ENCODE measurements at regions not wholly inside any gene's neighbourhood (a gene's known extent, or its start where the extent isn't known, plus 50 kb on each side); places are given as distances from the start of the nearest gene placed in this dataset.

DNA sequence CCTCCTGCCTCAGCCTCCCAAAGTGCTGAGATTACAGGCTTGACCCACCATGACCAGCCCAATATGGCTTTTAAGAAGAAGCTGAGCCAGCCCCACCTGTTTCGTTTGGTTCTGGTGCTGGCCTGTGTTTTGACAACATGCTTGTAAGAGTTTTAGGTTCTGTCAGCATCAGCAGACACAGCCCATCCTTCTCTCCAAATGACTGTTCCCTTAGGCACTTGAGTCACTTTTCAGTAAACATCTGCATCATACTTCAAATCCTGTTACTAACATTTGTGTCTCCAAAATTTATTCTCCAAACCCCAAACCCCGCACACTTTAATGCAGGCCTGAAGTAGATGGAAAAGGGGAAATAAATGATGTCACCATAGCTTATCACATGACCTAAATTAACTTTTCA is 1118.5 kb downstream of the TSN start:
- no peaks in the 10 kb centered on the region for H3K36me3 ChIP-seq (ENCODE audit: control insufficient read depth, insufficient read depth, low read length)
- H3K4me1 Mint-ChIP-seq = no peaks in the 10 kb centered on the region
- no peaks in the 10 kb centered on the region for H3K9me3 ChIP-seq (ENCODE audit: control insufficient read depth, insufficient read depth, low read length)
- DNase-seq (no peak), ATAC-seq (no peak)
- no peaks in the 10 kb centered on the region for H3K36me3 Mint-ChIP-seq
- TF ChIP-seq, protein P1, sequence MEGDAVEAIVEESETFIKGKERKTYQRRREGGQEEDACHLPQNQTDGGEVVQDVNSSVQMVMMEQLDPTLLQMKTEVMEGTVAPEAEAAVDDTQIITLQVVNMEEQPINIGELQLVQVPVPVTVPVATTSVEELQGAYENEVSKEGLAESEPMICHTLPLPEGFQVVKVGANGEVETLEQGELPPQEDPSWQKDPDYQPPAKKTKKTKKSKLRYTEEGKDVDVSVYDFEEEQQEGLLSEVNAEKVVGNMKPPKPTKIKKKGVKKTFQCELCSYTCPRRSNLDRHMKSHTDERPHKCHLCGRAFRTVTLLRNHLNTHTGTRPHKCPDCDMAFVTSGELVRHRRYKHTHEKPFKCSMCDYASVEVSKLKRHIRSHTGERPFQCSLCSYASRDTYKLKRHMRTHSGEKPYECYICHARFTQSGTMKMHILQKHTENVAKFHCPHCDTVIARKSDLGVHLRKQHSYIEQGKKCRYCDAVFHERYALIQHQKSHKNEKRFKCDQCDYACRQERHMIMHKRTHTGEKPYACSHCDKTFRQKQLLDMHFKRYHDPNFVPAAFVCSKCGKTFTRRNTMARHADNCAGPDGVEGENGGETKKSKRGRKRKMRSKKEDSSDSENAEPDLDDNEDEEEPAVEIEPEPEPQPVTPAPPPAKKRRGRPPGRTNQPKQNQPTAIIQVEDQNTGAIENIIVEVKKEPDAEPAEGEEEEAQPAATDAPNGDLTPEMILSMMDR (IDR thresholded peaks at IDR 0.05) = no peak
- no peak overlapping the region for H3K4me3 Mint-ChIP-seq
- no peaks in the 10 kb centered on the region for H3K27me3 ChIP-seq (ENCODE audit: control insufficient read depth, insufficient read depth, low read length)
- intact Hi-C loops (cut with micrococcal nuclease) = no loop called here
- peaks cover 10 to 11% of the 10 kb centered on the region in 2 donors for H3K9me3 Mint-ChIP-seq
- H3K27ac Mint-ChIP-seq = no peak overlapping the region
- no peaks in the 10 kb centered on the region for H3K27me3 Mint-ChIP-seq (ENCODE audit: low read depth in 2 of 2)
- H3K27ac ChIP-seq (ENCODE audit: low read length) = no peak overlapping the region
- no peaks in the 10 kb centered on the region for H3K4me1 ChIP-seq (ENCODE audit: control insufficient read depth, insufficient read depth, low read length)
- no peak overlapping the region for H3K4me3 ChIP-seq (ENCODE audit: low read length)
- WGBS (ENCODE audit: insufficient coverage) = 93% methylated on average over 2 of the region's 2 CpGs

GRCh38 chr2:122875091-122875865 is 1119.8 kb downstream of the TSN start:
- H3K4me1 Mint-ChIP-seq = no peaks in the 10 kb centered on the region
- H3K9me3 Mint-ChIP-seq = peaks cover 6 to 11% of the 10 kb centered on the region in 2 donors
- no peak overlapping the region for H3K4me3 ChIP-seq (ENCODE audit: low read length)
- no peaks in the 10 kb centered on the region for H3K36me3 Mint-ChIP-seq
- no peaks in the 10 kb centered on the region for H3K36me3 ChIP-seq (ENCODE audit: control insufficient read depth, insufficient read depth, low read length)
- H3K27ac ChIP-seq (ENCODE audit: low read length) = no peak overlapping the region
- H3K4me3 Mint-ChIP-seq = no peak overlapping the region
- no peaks in the 10 kb centered on the region for H3K4me1 ChIP-seq (ENCODE audit: control insufficient read depth, insufficient read depth, low read length)
- 81% methylated on average over 5 of the region's 5 CpGs for WGBS (ENCODE audit: insufficient coverage)
- no peak for DNase-seq
- TF ChIP-seq, protein P1 (IDR thresholded peaks at IDR 0.05) = no peak
- H3K27ac Mint-ChIP-seq = no peak overlapping the region
- no peaks in the 10 kb centered on the region for H3K27me3 Mint-ChIP-seq (ENCODE audit: low read depth in 2 of 2)
- no peaks in the 10 kb centered on the region for H3K27me3 ChIP-seq (ENCODE audit: control insufficient read depth, insufficient read depth, low read length)
- intact Hi-C loops (cut with micrococcal nuclease) = no loop called here
- peak in 1 of 3 donors; percentile 84 for ATAC-seq
- H3K9me3 ChIP-seq (ENCODE audit: control insufficient read depth, insufficient read depth, low read length) = no peaks in the 10 kb centered on the region

DNA sequence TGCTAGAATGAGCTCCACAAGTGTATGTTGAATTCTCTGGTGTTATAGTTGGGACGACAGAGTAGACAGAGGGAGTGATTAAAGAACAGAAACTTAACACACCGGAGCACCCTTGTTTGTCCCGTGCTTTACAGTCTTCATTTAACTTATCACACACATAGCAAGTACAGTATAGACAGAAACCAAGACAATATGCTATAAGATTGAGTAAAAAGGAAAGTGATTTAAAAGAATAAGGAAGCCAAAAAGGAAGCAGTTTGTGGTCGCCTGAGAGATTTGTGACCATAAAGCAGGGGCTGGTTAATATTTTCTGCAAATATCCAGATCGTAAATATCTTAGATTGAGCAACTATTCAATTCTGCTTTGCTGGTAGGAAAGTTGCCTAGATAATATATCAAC is 1128.4 kb downstream of the TSN start:
- no peak for ATAC-seq
- Histone ChIP-seq H3K36me3 (ENCODE audit: control insufficient read depth, insufficient read depth, low read length) (no peaks in the 10 kb centered on the region), H3K9me3 (ENCODE audit: control insufficient read depth, insufficient read depth, low read length) (no peaks in the 10 kb centered on the region), H3K4me1 (ENCODE audit: control insufficient read depth, insufficient read depth, low read length) (no peaks in the 10 kb centered on the region), H3K27ac (ENCODE audit: low read length) (no peak overlapping the region), H3K4me3 (ENCODE audit: low read length) (no peak overlapping the region), H3K27me3 (ENCODE audit: control insufficient read depth, insufficient read depth, low read length) (no peaks in the 10 kb centered on the region)
- TF ChIP-seq, protein P1 (IDR thresholded peaks at IDR 0.05) = no peak
- no peak overlapping the region for H3K27ac Mint-ChIP-seq
- H3K4me1 Mint-ChIP-seq = peaks cover 0 to 5% of the 10 kb centered on the region in 2 donors
- peaks cover 5 to 7% of the 10 kb centered on the region in 2 donors for H3K9me3 Mint-ChIP-seq
- H3K36me3 Mint-ChIP-seq = no peaks in the 10 kb centered on the region
- no peak overlapping the region for H3K4me3 Mint-ChIP-seq
- no peaks in the 10 kb centered on the region for H3K27me3 Mint-ChIP-seq (ENCODE audit: low read depth in 2 of 2)
- intact Hi-C loops (cut with micrococcal nuclease) = no loop called here
- 0% methylated on average over 1 of the region's 5 CpGs for WGBS (ENCODE audit: insufficient coverage)
- DNase-seq = no peak

GRCh38 chr2:122884889-122885288 is 1129.4 kb downstream of the TSN start:
- no peak overlapping the region for H3K27ac ChIP-seq (ENCODE audit: low read length)
- TF ChIP-seq, protein P1 (IDR thresholded peaks at IDR 0.05) = no peak
- H3K36me3 ChIP-seq (ENCODE audit: control insufficient read depth, insufficient read depth, low read length) = no peaks in the 10 kb centered on the region
- 88% methylated on average over 2 of the region's 3 CpGs for WGBS (ENCODE audit: insufficient coverage)
- peaks cover 0 to 5% of the 10 kb centered on the region in 2 donors for H3K4me1 Mint-ChIP-seq
- DNase-seq = no peak
- no peak overlapping the region for H3K4me3 ChIP-seq (ENCODE audit: low read length)
- no peak overlapping the region for H3K27ac Mint-ChIP-seq
- H3K9me3 Mint-ChIP-seq = peaks cover 3 to 5% of the 10 kb centered on the region in 2 donors
- intact Hi-C loops (cut with micrococcal nuclease) = no loop called here
- H3K4me1 ChIP-seq (ENCODE audit: control insufficient read depth, insufficient read depth, low read length) = no peaks in the 10 kb centered on the region
- no peaks in the 10 kb centered on the region for H3K36me3 Mint-ChIP-seq
- H3K4me3 Mint-ChIP-seq = no peak overlapping the region
- no peaks in the 10 kb centered on the region for H3K9me3 ChIP-seq (ENCODE audit: control insufficient read depth, insufficient read depth, low read length)
- no peak for ATAC-seq
- no peaks in the 10 kb centered on the region for H3K27me3 Mint-ChIP-seq (ENCODE audit: low read depth in 2 of 2)
- no peaks in the 10 kb centered on the region for H3K27me3 ChIP-seq (ENCODE audit: control insufficient read depth, insufficient read depth, low read length)

Data from natural killer cell (primary cell).